CD4-positive, alpha-beta T cell (primary cell): ENCODE measurements at regions not wholly inside any gene's neighbourhood (a gene's known extent, or its start where the extent isn't known, plus 50 kb on each side); places are given as distances from the start of the nearest gene placed in this dataset.

Source experiments
- ATAC-seq: fragments of 200-7000 bp; cut with Tn5 transposase; one replicate; pipeline ENCODE4 v1.10.0; 2022; ENCODE audit warnings: mild to moderate bottlenecking; ENCODE audit not compliant: poor library complexity
- CTCF ChIA-PET: fragments of 350-600 bp; sonication (Branson Sonifier 250); formaldehyde crosslinking; loops from one replicate; lab custom pipeline; 2021; ENCODE audit warnings: antibody characterized with exemption, inconsistent platforms; lab: Charles Lee
- POLR2A ChIA-PET: fragments of 350-600 bp; sonication (Branson Sonifier 250); formaldehyde crosslinking; loops from one replicate; lab custom pipeline; 2021; ENCODE audit warnings: antibody characterized with exemption, inconsistent platforms; lab: Charles Lee
- DNase-seq, 14 experiments: peaks; one replicate each; pipeline ENCODE4 v3.0.0-alpha.2; 2013 to 2020; ENCODE audit warnings: mixed read lengths in 2 of 14
- H3K27ac ChIP-seq, 2 donors: one replicate each; pipeline versions ENCODE4 v1.5.1 to v1.7.0; 2013; ENCODE audit warnings: low read length in 2 of 2, low read depth in 1 of 2, mild to moderate bottlenecking in 1 of 2
- H3K27me3 ChIP-seq, 2 experiments: 1 replicate in 1 of 2; 2 replicates in 1 of 2; pipeline versions ENCODE4 v1.6.1 to v1.7.0; 2013; ENCODE audit warnings: low read length in 2 of 2, control low read depth in 1 of 2, mild to moderate bottlenecking in 1 of 2, moderate library complexity in 1 of 2; ENCODE audit not compliant: insufficient read depth in 2 of 2, control insufficient read depth in 1 of 2
- H3K36me3 ChIP-seq: one replicate; pipeline ENCODE4 v1.6.1; 2013; ENCODE audit warnings: low read length, control low read depth; ENCODE audit not compliant: insufficient read depth
- H3K4me1 ChIP-seq: one replicate; pipeline ENCODE4 v1.6.1; 2013; ENCODE audit warnings: low read length, control low read depth; ENCODE audit not compliant: insufficient read depth
- H3K4me3 ChIP-seq: one replicate; pipeline ENCODE4 v1.5.1; 2013; ENCODE audit warnings: mild to moderate bottlenecking, low read length, moderate library complexity
- H3K9me3 ChIP-seq, 2 experiments: 1 replicate in 1 of 2; 2 replicates in 1 of 2; pipeline versions ENCODE4 v1.6.1 to v1.7.0; 2013; ENCODE audit warnings: low read length in 2 of 2, mild to moderate bottlenecking in 2 of 2, control low read depth in 1 of 2, moderate library complexity in 1 of 2; ENCODE audit not compliant: control insufficient read depth in 1 of 2, insufficient read depth in 1 of 2
- H3K27ac Mint-ChIP-seq: one replicate; pipeline ENCODE4 v1.8.0; 2020; ENCODE audit warnings: mixed read lengths
- H3K27me3 Mint-ChIP-seq: one replicate; pipeline ENCODE4 v1.8.0; 2021; ENCODE audit warnings: mixed read lengths
- H3K36me3 Mint-ChIP-seq: one replicate; pipeline ENCODE4 v1.8.0; 2021; ENCODE audit warnings: low read depth, mixed read lengths
- H3K4me1 Mint-ChIP-seq: one replicate; pipeline ENCODE4 v1.8.0; 2021; ENCODE audit warnings: low read depth, mixed read lengths
- H3K4me3 Mint-ChIP-seq: one replicate; pipeline ENCODE4 v1.8.0; 2020; ENCODE audit warnings: mild to moderate bottlenecking, mixed read lengths
- H3K9me3 Mint-ChIP-seq: one replicate; pipeline ENCODE4 v1.8.0; 2020; ENCODE audit warnings: mixed read lengths
- CTCF ChIP-seq: fragments of 200-600 bp; IDR thresholded peaks from one replicate; pipeline ENCODE4 v1.8.0; 2022; ENCODE audit warnings: antibody characterized with exemption, mild to moderate bottlenecking
- intact Hi-C, 2 experiments: fragments of 100-400 bp; cut with DNase I in 1 of 2; cut with micrococcal nuclease in 1 of 2; formaldehyde crosslinking; loops; one replicate each; pipeline versions ENCODE4 v1.15.1 to v1.9.0; 2023 to 2025; cut with DNase I, micrococcal nuclease

- H3K27me3 ChIP-seq = peaks cover 0 to 4% of the 10 kb centered on the region in 2 experiments
- no peak overlapping the region for H3K4me3 Mint-ChIP-seq
- H3K36me3 ChIP-seq = no peaks in the 10 kb centered on the region
- intact Hi-C loops = no loop called here
- H3K27ac ChIP-seq = no peak overlapping the region
- DNase-seq (no peak), ATAC-seq (no peak)
- ChIA-PET POLR2A (no interaction called here), CTCF (no interaction called here)
- no peaks in the 10 kb centered on the region for H3K4me1 Mint-ChIP-seq
- H3K9me3 Mint-ChIP-seq = no peaks in the 10 kb centered on the region
- H3K36me3 Mint-ChIP-seq = no peaks in the 10 kb centered on the region
- peaks cover 0 to 6% of the 10 kb centered on the region in 2 experiments for H3K9me3 ChIP-seq
- H3K27me3 Mint-ChIP-seq = peaks cover 16% of the 10 kb centered on the region
- no peak overlapping the region for H3K4me3 ChIP-seq
- no peak overlapping the region for H3K27ac Mint-ChIP-seq
- TF ChIP-seq CTCF = no peak
- no peaks in the 10 kb centered on the region for H3K4me1 ChIP-seq
Measured at GRCh38 chr1:4024811-4025210, 124.7 kb upstream of the C1orf174 start.

GRCh38 chr1:4025752-4026151 lies 125.7 kb upstream of the C1orf174 start:
- ATAC-seq (no peak), DNase-seq (no peak)
- Histone ChIP-seq H3K36me3 (no peaks in the 10 kb centered on the region), H3K4me1 (no peaks in the 10 kb centered on the region), H3K27me3 (peaks cover 0 to 4% of the 10 kb centered on the region in 2 experiments), H3K4me3 (no peak overlapping the region), H3K27ac (no peak overlapping the region), H3K9me3 (peaks cover 0 to 10% of the 10 kb centered on the region in 2 experiments)
- no peaks in the 10 kb centered on the region for H3K4me1 Mint-ChIP-seq
- H3K4me3 Mint-ChIP-seq = no peak overlapping the region
- ChIA-PET POLR2A (no interaction called here), CTCF (no interaction called here)
- H3K36me3 Mint-ChIP-seq = no peaks in the 10 kb centered on the region
- TF ChIP-seq CTCF = no peak
- no peaks in the 10 kb centered on the region for H3K9me3 Mint-ChIP-seq
- peaks cover 21% of the 10 kb centered on the region for H3K27me3 Mint-ChIP-seq
- H3K27ac Mint-ChIP-seq = no peak overlapping the region
- intact Hi-C loops = no loop called here

GRCh38 chr1:4027008-4027407 lies 126.9 kb upstream of the C1orf174 start:
- POLR2A ChIA-PET = no interaction called here
- Mint-ChIP-seq H3K27ac (no peak overlapping the region), H3K4me3 (no peak overlapping the region), H3K9me3 (peaks cover 6% of the 10 kb centered on the region), H3K36me3 (no peaks in the 10 kb centered on the region), H3K27me3 (peaks cover 31% of the 10 kb centered on the region), H3K4me1 (no peaks in the 10 kb centered on the region)
- Histone ChIP-seq H3K36me3 (no peaks in the 10 kb centered on the region), H3K4me3 (no peak overlapping the region), H3K4me1 (no peaks in the 10 kb centered on the region), H3K9me3 (peaks cover 0 to 10% of the 10 kb centered on the region in 2 experiments), H3K27me3 (peaks cover 0 to 4% of the 10 kb centered on the region in 2 experiments), H3K27ac (no peak overlapping the region)
- DNase-seq (no peak), ATAC-seq (no peak)
- CTCF ChIA-PET = no interaction called here
- no peak for TF ChIP-seq CTCF
- intact Hi-C loops = no loop called here
